ENCODE measurements at regions not wholly inside any gene's neighbourhood (a gene's known extent, or its start where the extent isn't known, plus 50 kb on each side); places are given as distances from the start of the nearest gene placed in this dataset.

DNA sequence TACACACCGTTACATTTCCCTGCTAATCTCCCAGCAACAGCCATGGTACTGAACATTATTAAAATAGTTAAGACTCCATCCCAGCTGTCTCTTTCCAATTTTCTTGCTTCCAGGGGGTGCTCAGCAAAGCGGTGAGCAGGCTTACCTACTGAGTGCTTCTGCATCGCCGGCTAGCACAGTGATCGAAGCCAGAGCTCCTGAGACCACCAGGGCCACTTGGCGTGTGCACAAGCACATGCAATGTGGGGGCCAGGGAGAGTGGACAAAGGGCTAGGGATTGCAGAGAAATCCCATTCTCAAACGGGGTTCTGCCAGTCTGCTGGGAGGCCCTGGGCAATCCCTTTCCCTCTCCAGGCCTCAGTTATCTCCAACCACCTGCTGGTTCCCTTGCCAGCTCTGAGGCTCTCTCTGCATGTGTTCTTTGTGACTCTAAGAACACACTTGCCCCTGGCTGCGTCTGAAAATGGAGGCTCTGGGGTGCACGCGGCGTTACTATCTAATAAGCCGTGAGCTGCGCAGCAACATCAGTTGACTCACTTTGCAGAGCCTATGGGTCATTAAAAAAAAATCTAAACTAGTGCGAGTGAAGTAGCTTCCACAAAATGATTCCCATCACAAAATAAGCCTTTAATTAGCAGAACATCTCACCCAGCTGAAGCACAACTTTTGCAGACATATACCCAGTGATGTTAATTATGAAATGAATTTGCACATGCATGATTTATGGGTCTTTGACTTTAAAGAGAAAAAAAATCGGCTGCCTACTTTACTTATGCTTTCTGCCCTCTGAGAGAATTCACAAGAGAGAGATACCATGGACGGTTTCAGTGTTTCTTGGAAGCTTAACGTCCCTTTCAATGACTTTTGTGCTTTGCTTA is 271.5 kb downstream of the TLE3 start:
- intact Hi-C loops (cut with DNase I): no loop called here
- no peak for DNase-seq (ENCODE audit: missing footprints)
- ATAC-seq: no peak

DNA sequence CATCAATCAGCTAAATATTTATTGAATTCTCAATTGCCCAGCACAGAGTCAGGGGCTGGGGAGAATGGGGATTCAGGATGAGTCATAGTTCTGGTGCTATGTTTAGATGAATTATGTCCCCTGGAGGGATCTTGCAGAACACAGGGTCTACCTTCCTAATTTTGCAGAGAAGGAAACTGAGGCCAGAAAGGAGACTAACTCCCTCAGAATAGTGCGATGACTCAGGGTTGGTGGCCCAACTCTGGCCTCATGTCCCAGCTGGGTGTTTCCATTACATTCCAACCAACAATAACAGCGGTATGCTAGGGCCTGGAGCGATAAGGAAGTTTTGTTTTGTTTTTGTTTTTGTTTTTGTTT is 270.9 kb downstream of the TLE3 start:
- no peak for DNase-seq (ENCODE audit: missing footprints)
- intact Hi-C loops (cut with DNase I): no loop called here
- ATAC-seq: no peak

DNA sequence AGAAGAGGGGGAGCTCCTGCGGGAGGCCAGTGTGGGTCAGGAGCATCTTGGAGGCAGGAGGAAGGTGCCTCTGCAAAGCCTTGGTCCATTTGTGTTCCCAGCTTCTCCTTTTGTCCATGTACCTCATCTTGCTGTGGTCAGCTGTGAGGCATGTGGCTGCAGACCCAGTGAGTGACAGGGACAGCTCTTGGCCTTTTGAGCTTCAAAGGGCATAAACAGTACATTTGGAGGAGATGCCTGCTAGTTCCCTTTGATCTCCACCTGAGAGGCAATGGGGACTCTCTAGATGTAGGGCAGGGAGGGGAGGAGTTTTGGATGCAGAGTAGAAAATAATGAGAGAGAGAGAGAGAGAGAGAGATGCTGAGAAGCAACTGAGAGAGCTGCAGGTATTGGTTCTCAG is 270.0 kb downstream of the TLE3 start:
- intact Hi-C loops (cut with DNase I): no loop called here
- no peak for DNase-seq (ENCODE audit: missing footprints)
- no peak for ATAC-seq

DNA sequence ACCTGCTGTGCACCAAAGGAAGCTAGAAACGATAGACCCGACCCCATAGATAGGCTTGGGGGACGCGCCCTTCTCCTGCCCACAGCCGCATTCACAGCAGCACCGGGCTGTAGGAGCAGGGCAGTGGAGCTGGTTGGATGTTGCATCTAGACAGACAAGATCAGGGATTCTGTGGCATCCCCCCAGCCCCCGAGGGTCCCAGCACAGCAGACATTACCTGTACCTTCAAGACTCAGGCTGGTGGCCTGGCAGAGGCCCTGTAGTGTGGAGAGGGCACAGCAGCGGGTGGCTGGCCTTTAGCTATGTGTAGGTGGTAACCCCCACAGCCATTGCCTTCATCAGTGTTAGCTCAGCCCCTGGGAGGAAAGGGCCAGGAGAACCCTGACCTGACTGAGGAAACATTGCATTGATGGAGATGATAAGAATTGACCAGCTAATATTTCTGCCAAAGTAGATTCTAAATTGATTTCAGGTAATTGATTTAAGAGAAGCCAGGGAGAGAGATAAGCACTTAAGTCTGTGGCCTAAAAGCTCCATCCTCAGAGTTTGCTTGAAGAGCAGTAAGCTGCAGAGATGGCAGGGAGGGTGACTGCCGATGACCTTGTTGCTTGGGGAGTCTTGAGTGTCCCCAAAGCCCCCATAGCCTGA is 269.4 kb downstream of the TLE3 start:
- ATAC-seq: no peak
- no peak for DNase-seq (ENCODE audit: missing footprints)
- intact Hi-C loops (cut with DNase I): no loop called here

DNA sequence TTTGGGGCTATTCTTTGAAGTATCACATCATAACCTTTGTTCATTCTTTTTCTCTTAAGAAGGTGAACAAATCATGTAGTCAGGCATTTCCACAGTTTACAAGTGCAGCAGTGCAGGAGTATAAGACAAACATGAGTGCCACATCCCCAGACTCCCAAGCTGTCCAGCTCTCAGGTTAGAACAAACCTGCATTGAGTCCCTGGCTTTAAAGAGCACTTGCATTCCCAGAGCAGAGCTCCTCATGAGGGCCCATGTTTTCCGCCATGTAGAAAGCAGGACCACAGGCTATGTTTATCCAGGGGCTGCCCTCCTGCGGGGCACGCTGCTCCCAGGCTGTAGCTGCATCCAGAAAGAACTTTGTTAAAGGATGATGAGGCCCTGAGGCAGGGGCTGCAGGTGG is 267.7 kb downstream of the TLE3 start:
- DNase-seq (ENCODE audit: missing footprints) (no peak), ATAC-seq (no peak)
- intact Hi-C loops (cut with DNase I): no loop called here

DNA sequence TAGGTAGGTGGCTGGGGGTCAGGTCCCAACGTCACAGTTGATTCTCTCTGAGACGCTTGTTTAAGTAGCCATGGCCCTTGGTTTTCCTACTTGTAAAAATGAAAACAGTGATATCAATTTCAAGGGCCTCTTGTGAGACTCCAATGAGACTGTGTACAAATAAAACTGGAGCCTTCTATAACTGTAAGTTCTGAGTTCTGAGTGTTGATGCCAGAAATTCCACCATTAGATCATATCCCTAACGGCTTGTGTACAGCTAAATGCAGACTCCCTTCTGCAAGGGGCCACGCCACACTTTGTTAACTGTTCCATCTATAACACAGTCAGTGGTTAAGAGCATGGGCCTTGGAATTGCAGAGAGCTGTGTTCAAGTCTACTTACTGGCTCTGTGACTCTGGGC is 267.3 kb downstream of the TLE3 start:
- DNase-seq (ENCODE audit: missing footprints) (no peak), ATAC-seq (no peak)

DNA sequence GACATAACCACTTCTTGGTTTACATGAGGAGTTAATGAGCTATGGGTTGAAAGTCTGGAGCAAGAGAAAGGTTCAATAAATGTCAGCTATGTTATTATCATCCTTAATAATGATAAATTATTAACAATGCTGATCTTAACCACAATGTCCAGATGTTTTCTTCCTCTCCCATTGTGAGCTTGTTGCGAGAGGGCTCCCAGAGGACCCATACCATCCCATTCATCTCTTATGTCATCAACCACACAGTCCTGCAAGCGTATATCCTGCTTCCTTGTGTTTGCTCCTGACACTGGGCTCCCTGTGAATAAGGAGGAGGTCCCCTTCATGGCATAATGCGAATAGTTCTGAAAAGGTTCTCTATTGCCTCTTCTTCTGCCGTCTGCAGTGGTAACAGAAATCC is 266.8 kb downstream of the TLE3 start:
- DNase-seq (ENCODE audit: missing footprints) (no peak), ATAC-seq (no peak)
- intact Hi-C loops (cut with DNase I): no loop called here

More for the DNA sequence above, 267.3 kb downstream of the TLE3 start:
- intact Hi-C loops (cut with DNase I): no loop called here

DNA sequence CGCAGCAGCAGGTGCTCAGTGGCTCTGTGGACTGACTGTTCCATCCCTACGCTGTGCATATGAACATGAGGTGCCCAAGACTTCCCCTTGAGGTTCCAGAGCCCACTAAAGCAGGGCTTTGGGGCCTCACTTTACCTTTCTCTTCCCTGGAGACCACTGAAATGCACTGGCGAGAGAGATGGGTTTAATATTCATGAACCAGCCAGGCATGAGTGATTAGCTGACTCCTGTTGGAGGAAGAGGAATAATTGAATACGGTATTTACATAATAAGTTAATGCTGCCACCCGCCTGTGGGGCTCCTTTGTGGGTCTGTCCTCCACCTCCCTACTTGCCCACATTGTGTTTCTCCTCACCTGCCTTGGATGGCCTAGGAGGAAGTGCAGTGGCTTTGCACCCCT is 263.4 kb downstream of the TLE3 start:
- ATAC-seq (no peak), DNase-seq (ENCODE audit: missing footprints) (no peak)
- intact Hi-C loops (cut with DNase I): no loop called here

DNA sequence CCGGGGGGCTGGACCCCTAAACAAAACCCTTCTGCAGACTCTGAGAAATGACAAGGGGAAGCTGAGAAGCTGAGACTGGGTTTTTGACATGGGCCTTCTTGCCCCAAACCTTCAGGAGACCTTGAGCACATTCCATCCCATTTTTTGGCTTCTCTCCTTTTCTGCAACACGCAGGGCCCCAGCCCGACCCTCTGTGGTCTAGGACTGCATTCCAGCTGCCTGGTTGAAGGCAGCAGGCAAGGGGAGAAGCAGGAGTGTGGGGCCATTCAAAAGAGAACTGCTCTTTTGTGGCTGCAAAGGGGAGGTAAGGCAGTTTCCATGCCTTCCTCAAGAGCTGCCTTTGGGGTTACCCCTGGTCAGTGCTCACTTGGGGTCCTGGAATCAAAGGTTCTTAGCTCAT is 263.0 kb downstream of the TLE3 start:
- DNase-seq (ENCODE audit: missing footprints) (no peak), ATAC-seq (no peak)
- intact Hi-C loops (cut with DNase I): no loop called here

DNA sequence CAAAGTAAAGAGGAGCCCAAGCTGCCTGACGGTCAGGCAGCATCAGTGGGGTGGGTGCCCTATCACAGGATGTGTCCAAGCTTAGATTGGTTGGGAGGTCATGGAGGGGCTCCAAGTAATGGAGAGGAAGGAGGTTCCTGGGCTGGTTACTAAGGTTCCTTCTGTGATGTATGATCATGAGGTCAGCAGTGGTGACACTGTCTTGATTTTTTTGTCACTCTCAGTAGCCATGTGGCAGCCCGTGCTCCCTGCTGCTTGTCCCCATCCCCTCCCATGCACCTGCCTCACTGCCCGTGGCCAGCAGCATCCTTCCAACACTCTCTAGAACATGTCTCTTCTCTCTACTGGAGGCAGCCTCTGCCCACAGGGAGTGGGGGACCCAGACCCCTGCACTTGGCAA is 261.7 kb downstream of the TLE3 start:
- ATAC-seq (no peak), DNase-seq (ENCODE audit: missing footprints) (no peak)
- intact Hi-C loops (cut with DNase I): no loop called here

DNA sequence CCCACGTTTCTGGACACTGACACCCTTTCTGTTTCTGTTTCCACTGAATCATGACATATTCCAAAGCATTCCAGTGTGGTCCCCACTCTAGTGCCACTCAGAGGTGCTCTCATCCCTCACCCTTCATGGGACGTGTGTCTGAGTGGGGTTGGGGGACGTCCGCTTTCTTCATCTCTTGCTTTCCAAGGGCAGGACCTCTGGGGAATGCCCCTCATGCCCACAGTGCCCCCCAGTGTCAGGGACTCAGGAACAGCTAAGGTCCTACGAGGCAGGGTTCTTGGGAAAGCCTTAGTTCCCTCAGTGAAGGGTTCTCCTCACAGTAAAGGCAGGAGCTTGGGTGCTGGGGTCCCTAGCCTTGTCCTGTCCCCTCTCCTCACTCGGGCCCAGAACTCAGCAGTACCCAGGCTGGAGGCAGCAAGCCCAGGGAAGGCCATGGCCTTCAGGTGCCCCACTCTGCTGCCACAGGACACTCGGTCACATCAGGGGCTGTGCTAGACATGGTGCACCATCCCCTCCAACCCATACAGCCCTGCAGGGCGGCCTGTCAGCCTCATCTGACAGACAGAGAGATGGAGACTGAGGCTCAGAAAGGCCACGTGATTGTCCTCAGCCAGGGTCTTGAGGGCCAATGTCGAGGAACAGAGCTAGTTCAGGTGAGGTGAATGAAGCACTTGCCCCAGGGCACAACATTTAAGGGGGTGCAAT is 261.0 kb downstream of the TLE3 start:
- DNase-seq (ENCODE audit: missing footprints): no peak
- ATAC-seq: no peak
- intact Hi-C loops (cut with DNase I): no loop called here

DNA sequence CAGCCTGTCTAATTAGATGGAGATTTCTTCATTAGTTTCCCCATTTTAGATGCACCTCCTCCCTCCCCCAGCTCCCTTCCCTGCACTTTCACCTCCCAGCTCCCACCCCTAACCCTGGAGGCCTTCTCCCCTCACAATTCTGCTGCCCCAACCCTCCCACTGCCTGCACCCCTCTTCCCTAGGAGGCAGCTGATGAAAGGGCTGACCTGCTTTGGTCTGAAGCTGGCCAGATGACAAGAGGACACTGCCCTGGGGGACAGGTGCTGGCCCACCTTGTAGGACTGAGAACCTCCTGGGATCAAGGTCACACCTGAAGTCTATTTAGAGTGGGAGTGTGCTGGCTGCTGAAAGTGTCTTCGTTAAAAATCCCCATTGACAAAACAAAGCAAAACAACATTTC is 259.4 kb downstream of the TLE3 start:
- ATAC-seq: no peak
- intact Hi-C loops (cut with DNase I): no loop called here
- DNase-seq (ENCODE audit: missing footprints): no peak

DNA sequence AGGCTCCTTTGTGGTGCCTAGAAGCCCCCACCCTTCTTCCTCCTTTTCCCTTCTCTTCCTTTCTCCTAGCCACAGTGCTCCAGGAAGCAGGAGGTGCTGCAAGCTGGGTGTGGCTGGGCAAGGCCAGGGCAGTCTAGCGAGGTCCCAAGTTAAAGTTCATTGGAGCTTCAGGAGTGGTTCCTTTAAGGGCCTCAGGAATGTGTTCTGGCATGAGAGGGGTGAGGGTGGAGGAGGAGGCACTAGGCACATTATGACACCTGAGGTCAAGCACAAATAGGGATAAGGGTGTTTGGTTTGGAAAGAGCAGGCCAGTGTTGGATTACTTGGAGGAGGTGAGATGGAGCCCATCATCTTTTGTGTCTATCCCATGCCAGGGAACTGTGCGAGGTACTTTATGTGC is 258.7 kb downstream of the TLE3 start:
- intact Hi-C loops (cut with DNase I): no loop called here

DNA sequence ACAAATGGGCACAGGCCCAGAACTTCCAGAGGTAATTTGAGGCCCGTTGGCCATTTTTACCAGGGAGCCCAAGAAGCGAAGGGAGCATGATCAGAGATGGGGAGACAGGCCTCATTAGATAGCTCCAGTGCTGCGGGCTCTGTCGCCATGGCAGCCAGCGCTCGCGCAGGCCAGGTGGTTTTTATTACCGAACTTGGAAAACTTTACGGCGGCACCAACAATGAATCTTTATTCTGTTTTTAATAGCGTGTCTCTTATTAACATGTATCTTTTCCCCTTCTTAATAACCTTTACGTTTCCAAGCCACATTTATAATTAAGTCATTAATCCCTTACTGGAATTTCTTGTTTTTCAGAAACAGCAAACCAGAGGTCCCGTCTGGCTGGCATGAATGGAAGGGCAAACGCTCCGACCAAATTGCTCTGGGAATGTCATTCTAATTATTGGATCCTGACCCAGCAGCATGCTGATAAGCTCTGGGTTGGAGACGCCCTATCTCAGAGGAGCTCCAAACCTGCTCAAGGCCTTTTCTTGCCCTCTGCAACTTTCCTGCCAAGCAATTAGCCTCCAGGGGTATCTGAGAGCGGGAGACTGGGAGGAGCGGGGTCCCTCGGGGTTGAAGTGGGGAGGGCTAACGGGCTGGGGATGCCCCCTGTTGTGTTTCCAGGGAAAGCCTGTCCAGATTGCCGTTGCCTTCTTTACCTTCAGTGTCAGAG is 256.4 kb downstream of the TLE3 start:
- ATAC-seq (no peak), DNase-seq (ENCODE audit: missing footprints) (no peak)
- intact Hi-C loops (cut with DNase I): no loop called here

More for the DNA sequence above, 258.7 kb downstream of the TLE3 start:
- ATAC-seq (no peak), DNase-seq (ENCODE audit: missing footprints) (no peak)

DNA sequence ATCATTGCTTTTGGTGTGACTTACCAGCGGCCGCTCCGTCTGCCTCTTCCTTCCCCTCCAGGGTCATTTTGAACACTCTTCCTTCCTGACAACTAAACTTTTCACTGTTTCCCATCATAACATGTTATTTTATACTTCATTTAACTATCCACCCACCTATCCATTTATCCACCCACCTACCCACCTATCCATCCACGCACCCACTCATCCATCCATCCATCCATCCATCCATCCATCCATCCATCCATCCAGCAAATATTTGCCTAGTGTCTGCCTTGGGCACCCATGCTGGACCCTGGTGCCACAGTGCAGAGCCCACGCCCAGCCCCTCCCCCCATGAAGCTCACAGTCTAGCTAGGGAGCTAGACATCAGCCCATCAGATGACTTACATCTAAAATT is 254.9 kb downstream of the TLE3 start:
- no peak for DNase-seq (ENCODE audit: missing footprints)
- no peak for ATAC-seq
- intact Hi-C loops (cut with DNase I): no loop called here

DNA sequence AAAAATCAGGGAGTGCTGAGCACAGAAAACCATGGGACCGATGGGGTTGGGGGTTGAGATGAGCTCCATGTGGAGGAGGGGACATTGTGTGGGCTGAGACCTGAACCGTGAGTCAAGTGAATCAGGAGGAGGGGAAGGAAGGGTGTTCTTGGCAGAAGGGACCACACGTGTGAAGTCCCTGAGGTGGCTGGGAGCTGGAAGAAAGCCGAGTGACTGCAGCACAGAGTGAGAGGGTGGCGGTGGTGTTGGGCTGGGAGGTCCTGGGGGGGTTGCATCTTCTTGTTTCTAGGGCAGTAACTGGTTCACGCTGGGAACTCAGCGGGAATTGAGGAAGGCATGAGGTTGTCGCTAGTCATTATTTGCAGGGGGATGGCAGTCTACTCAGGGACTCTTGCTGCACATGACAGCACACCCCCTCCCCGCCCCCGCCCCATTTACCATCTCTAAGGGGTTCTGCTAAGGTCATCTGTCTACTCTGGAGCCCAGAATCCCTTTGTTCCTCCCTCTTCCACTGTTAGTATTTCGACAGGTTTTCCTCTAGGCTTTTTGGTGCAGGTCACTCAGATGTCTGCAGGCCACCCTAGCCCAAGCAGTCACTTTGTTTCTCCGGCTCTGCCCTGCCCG is 254.3 kb downstream of the TLE3 start:
- DNase-seq (ENCODE audit: missing footprints): no peak
- intact Hi-C loops (cut with DNase I): no loop called here
- ATAC-seq: no peak

DNA sequence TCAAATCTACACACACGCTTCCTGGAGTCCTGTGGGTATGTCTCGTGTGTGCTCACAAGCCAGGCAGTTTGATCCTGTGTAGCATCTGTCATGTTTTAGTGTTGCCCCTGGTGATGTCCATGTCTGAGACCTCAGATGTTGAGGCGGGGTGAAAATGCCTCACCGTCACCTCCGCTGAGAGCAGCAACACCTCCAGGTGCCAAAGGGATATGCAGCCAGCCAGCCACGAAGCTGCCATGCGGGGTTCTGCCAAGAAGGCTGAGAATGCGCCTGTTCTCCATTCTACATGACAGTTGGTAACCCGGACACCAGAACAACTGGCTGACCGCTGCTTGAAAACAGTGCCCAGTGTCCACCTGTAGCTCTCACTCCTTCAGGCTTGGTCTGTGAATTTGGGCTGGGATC is 253.8 kb downstream of the TLE3 start:
- peak; percentile 93 for ATAC-seq
- intact Hi-C loops (cut with DNase I): no loop called here
- no peak for DNase-seq (ENCODE audit: missing footprints)

DNA sequence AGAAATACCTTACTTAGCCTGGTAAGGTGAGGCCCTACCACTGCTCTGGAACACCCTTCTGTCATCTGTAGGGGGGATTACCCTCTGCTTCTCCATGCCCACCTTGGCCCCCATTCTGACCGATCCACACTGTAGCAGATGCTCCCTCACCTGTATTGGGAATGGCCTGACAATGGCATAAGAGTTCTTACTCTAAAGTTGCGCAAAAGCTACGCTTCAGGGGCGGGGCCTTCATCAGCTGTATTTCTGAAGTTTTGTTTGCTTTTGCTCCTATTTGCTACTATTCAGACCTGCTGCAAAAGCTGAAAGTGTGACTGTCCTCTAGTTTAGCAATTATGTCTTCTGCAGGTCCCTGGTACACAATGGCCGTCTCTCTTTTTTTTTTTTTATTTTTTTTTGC is 252.6 kb downstream of the TLE3 start:
- ATAC-seq (no peak), DNase-seq (ENCODE audit: missing footprints) (no peak)
- intact Hi-C loops (cut with DNase I): no loop called here

DNA sequence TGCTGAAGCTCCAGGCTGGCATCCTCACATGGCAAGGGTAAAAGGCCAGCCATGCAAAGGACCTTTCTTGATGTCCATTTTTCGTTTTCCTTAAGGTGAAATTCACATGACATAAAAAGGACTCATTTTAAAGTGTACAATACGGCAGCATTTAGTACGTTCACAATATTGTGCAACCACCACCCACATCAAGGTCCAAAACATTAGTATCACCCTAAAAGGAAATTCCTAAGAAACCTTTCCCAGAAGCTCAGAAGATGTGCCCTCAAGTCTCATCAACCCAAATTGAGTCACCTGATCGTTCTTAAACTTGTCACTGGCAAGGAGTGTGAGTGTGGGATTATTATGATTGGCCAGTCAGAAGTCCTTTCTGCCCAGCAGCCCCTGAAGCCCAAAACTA is 250.1 kb downstream of the TLE3 start:
- ATAC-seq: no peak
- intact Hi-C loops (cut with DNase I): no loop called here
- no peak for DNase-seq (ENCODE audit: missing footprints)

All from Right ventricle myocardium inferior (tissue), 1 donor.